Testis (tissue), 2 donors: ENCODE measurements at regions not wholly inside any gene's neighbourhood (a gene's known extent, or its start where the extent isn't known, plus 50 kb on each side); places are given as distances from the start of the nearest gene placed in this dataset.

Experiments
- DNase-seq: peaks from one replicate; pipeline ENCODE4 v3.0.0-alpha.2; 2019
- H3K27ac ChIP-seq, 2 donors: fragments of 200-600 bp; sonication (generic); one replicate each; pipeline ENCODE4 v1.5.1; 2019
- H3K27me3 ChIP-seq: fragments of 200-600 bp; sonication (generic); one replicate; pipeline ENCODE4 v1.5.1; 2019
- H3K36me3 ChIP-seq: fragments of 200-600 bp; sonication (generic); one replicate; pipeline ENCODE4 v1.5.1; 2017; ENCODE audit warnings: low read depth; ENCODE audit errors: missing control alignments
- H3K4me1 ChIP-seq: fragments of 200-600 bp; sonication (generic); one replicate; pipeline ENCODE4 v1.5.1; 2019
- H3K4me3 ChIP-seq, 2 donors: fragments of 200-600 bp; sonication (generic); one replicate each; pipeline ENCODE4 v1.5.1; 2017 to 2019
- H3K9me3 ChIP-seq: fragments of 200-600 bp; sonication (generic); one replicate; pipeline ENCODE4 v1.5.1; 2017
- POLR2A ChIP-seq: fragments of 450-650 bp; IDR thresholded peaks from one replicate; pipeline ENCODE4 v1.6.1; 2017; ENCODE audit warnings: antibody characterized with exemption, mild to moderate bottlenecking, moderate library complexity
- WGBS, 2 donors: methylation state at CpG; one replicate each; pipeline ENCODE4 v1.1.5; 2018; 5-methylcytosine and 5-hydroxymethylcytosine counted together
- intact Hi-C: fragments of 100-400 bp; cut with DNase I; formaldehyde crosslinking; loops from one replicate; pipeline ENCODE4 v1.15.1; 2023; ENCODE audit warnings: low total_unique reads
- TF ChIP-seq, protein P1 (sequence below), 3 experiments: fragments of 450-650 bp in 2 of 3; fragments of 200-600 bp in 1 of 3; sonication (generic) in 1 of 3; IDR thresholded peaks; one replicate each; pipeline ENCODE4 v1.5.1; 2016 to 2019; ENCODE audit warnings: antibody characterized with exemption in 3 of 3, mild to moderate bottlenecking in 2 of 3, moderate library complexity in 1 of 3

- H3K4me1 ChIP-seq, result no peaks in the 10 kb centered on the region
- H3K4me3 ChIP-seq, result no peak overlapping the region
- TF ChIP-seq, protein P1, sequence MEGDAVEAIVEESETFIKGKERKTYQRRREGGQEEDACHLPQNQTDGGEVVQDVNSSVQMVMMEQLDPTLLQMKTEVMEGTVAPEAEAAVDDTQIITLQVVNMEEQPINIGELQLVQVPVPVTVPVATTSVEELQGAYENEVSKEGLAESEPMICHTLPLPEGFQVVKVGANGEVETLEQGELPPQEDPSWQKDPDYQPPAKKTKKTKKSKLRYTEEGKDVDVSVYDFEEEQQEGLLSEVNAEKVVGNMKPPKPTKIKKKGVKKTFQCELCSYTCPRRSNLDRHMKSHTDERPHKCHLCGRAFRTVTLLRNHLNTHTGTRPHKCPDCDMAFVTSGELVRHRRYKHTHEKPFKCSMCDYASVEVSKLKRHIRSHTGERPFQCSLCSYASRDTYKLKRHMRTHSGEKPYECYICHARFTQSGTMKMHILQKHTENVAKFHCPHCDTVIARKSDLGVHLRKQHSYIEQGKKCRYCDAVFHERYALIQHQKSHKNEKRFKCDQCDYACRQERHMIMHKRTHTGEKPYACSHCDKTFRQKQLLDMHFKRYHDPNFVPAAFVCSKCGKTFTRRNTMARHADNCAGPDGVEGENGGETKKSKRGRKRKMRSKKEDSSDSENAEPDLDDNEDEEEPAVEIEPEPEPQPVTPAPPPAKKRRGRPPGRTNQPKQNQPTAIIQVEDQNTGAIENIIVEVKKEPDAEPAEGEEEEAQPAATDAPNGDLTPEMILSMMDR (IDR thresholded peaks at IDR 0.05), result no peak
- no peak for TF ChIP-seq POLR2A
- no peaks in the 10 kb centered on the region for H3K36me3 ChIP-seq
- H3K27ac ChIP-seq, result no peak overlapping the region
- no peaks in the 10 kb centered on the region for H3K27me3 ChIP-seq
- intact Hi-C loops, result no loop called here
- H3K9me3 ChIP-seq, result no peaks in the 10 kb centered on the region
- WGBS, 2 donors, result 81 to 88% methylated on average over 4 of the region's 4 CpGs
- no peak for DNase-seq
Measured at GRCh38 chr2:67272195-67272594, 124.9 kb upstream of the ETAA1 start.

GRCh38 chr2:67277450-67277849 is 119.7 kb upstream of the ETAA1 start:
- TF ChIP-seq POLR2A, result no peak
- TF ChIP-seq, protein P1 (IDR thresholded peaks at IDR 0.05), result no peak
- WGBS, 2 donors, result 66 to 76% methylated on average over 7 of the region's 7 CpGs

DNA sequence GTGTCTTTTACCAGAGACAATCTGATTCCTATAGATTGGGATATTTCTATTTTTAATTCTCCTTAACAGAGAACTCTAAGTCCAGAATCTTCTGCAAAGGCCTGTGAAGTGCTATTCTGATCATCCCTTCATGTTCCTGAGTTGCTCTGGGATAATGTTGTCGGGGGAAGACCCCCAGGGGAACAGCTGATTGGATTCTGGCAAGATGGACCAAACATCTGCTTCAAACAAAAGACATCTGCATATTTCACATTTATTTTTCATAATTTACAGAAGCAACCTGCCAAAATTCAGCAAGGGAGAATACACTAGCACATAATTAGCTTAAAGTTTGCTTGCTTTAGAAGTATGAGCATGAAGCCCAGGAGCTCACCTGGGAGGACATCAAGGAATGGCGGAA is 116.0 kb upstream of the ETAA1 start:
- no peaks in the 10 kb centered on the region for H3K4me1 ChIP-seq
- no peak overlapping the region for H3K27ac ChIP-seq
- no peak for DNase-seq
- WGBS, 2 donors, result 71 to 85% methylated on average over 2 of the region's 2 CpGs
- TF ChIP-seq, protein P1 (IDR thresholded peaks at IDR 0.05), result no peak
- TF ChIP-seq POLR2A, result no peak
- no peaks in the 10 kb centered on the region for H3K9me3 ChIP-seq
- H3K36me3 ChIP-seq, result no peaks in the 10 kb centered on the region
- intact Hi-C loops, result no loop called here
- no peaks in the 10 kb centered on the region for H3K27me3 ChIP-seq
- H3K4me3 ChIP-seq, result no peak overlapping the region

More at GRCh38 chr2:67277450-67277849, 119.7 kb upstream of the ETAA1 start:
- Histone ChIP-seq H3K36me3 (no peaks in the 10 kb centered on the region), H3K4me1 (no peaks in the 10 kb centered on the region), H3K27ac (no peak overlapping the region), H3K27me3 (no peaks in the 10 kb centered on the region), H3K9me3 (no peaks in the 10 kb centered on the region), H3K4me3 (no peak overlapping the region)
- no peak for DNase-seq
- intact Hi-C loops, result no loop called here

DNA sequence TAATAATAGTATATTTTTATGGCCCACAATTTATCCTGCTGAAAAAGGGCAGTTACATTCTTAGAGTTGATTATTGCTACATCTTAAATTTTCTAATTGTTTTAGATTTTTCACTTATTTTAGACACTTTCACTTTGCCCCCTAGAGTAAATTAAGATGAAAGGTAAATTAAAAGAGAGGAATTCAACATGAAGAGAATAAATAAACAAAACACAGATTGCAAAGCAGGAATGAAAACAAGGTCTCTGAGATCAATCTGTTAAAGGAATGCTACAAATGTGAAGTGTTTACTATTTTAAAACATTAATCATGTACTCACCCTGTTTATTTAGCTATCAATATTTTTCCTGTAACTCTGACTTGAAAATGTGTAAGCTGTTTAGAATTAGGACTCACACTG is 113.5 kb upstream of the ETAA1 start:
- H3K4me3 ChIP-seq, result no peak overlapping the region
- no peaks in the 10 kb centered on the region for H3K36me3 ChIP-seq
- no peaks in the 10 kb centered on the region for H3K27me3 ChIP-seq
- no peaks in the 10 kb centered on the region for H3K9me3 ChIP-seq
- no peak for DNase-seq
- H3K4me1 ChIP-seq, result no peaks in the 10 kb centered on the region
- TF ChIP-seq, protein P1 (IDR thresholded peaks at IDR 0.05), result no peak
- TF ChIP-seq POLR2A, result no peak
- intact Hi-C loops, result no loop called here
- no peak overlapping the region for H3K27ac ChIP-seq

DNA sequence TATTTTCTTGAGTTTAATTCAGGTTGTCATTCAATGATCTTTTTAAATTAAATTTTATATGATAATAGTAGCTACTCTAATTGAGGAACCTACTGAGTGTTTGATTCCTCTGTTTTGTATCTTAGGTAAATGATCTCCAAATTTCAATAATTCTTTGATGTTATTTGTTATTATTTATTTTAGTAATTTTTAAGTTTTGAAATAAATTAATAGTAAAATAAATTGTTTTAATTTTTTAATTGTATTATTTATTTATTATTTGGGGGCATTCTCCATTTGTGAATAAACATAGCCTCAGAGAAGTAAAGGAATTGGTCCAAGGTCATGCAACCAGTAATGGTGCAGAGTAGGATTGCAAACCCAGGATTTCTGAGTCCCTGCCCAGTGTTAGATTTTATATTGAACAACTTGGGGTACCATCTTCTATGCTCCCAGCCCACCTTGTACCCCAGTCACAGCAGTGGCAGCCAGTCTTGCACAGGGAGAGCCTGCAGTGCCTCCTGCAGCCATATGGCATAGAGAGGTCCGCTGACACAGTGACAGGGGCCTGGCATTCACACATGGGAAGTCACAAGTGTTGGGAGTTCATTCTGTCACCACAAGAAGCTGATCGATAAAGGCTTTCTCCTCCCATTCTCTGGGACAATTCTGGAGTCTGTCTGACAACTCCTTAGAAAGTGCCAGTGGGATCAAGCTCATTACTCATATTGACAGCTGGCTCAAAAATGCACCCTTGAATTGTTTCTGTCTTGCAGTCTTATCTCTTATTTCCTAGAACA is 110.0 kb upstream of the ETAA1 start:
- intact Hi-C loops, result no loop called here
- no peak for DNase-seq
- H3K27me3 ChIP-seq, result no peaks in the 10 kb centered on the region
- no peak overlapping the region for H3K4me3 ChIP-seq
- no peaks in the 10 kb centered on the region for H3K4me1 ChIP-seq
- H3K9me3 ChIP-seq, result no peaks in the 10 kb centered on the region
- H3K27ac ChIP-seq, result no peak overlapping the region
- TF ChIP-seq, protein P1 (IDR thresholded peaks at IDR 0.05), result no peak
- no peak for TF ChIP-seq POLR2A
- 66 to 89% methylated on average over 2 of the region's 2 CpGs for WGBS, 2 donors
- no peaks in the 10 kb centered on the region for H3K36me3 ChIP-seq
